ENCODE measurements at regions not wholly inside any gene's neighbourhood (a gene's known extent, or its start where the extent isn't known, plus 50 kb on each side); places are given as distances from the start of the nearest gene placed in this dataset.

DNA sequence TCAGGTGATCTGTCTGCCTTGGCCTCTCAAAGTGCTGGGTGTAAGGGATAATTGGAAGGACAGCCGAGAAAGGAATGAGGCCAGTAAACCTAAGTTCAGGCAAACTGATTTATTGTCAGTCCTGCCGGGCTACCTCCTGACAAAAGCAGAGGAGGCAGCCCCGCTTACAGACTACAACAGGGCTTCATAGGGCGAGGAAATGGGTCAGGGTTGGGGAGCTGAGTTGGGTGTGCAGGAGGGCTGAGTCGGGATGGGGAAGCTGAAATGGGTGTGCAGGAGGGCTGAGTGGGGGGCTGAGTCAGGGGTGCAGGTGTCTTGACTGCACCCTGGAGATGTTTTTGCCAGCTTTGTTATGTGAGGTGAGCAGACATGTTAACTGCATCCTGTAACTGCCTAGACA, 210.2 kb downstream of the SLITRK6 start:
- TF ChIP-seq POLR2A (IDR thresholded peaks at IDR 0.05; ENCODE audit: low read depth, low read length) (no peak), SPI1 (IDR thresholded peaks at IDR 0.05; ENCODE audit: low read depth, low read length) (no peak)

All from GM12891 (cell line).